Gastrocnemius medialis (tissue), 4 donors: ENCODE measurements at regions not wholly inside any gene's neighbourhood (a gene's known extent, or its start where the extent isn't known, plus 50 kb on each side); places are given as distances from the start of the nearest gene placed in this dataset.

Experiments used
- CTCF ChIP-seq, 5 experiments: fragments of 450-650 bp in 3 of 5; fragments of 200-600 bp in 2 of 5; sonication (generic) in 2 of 5; IDR thresholded peaks in 4 of 5; conservative IDR thresholded peaks in 1 of 5; 1 replicate in 4 of 5; 2 replicates in 1 of 5; pipeline ENCODE4 v1.5.1; 2016 to 2019; ENCODE audit warnings: antibody characterized with exemption in 5 of 5, mild to moderate bottlenecking in 3 of 5, moderate library complexity in 3 of 5
- POLR2A ChIP-seq, 2 donors: fragments of 450-650 bp; IDR thresholded peaks; one replicate each; pipeline ENCODE4 v1.6.1; 2017; ENCODE audit warnings: antibody characterized with exemption in 2 of 2, mild to moderate bottlenecking in 2 of 2, moderate library complexity in 2 of 2

GRCh38 chr4:23613782-23614181, 276.1 kb downstream of the PPARGC1A start:
- TF ChIP-seq POLR2A (IDR thresholded peaks at IDR 0.05): no peak
- no peak for TF ChIP-seq CTCF (IDR thresholded peaks at IDR 0.05 in 4 of 5, conservative IDR thresholded peaks at IDR 0.05 in 1 of 5)
